Choroid plexus epithelial cell (primary cell): ENCODE measurements at regions not wholly inside any gene's neighbourhood (a gene's known extent, or its start where the extent isn't known, plus 50 kb on each side); places are given as distances from the start of the nearest gene placed in this dataset.

Source experiments
- DNase-seq: peaks from one replicate; pipeline ENCODE4 v3.0.0-alpha.2; 2010; ENCODE audit warnings: low read depth
- H3K4me3 ChIP-seq: 2 replicates; pipeline ENCODE4 v1.5.1; 2011; ENCODE audit warnings: low read depth, mild to moderate bottlenecking, control low read depth, low read length, moderate library complexity
- CTCF ChIP-seq: conservative IDR thresholded peaks from 2 replicates; pipeline ENCODE4 v1.5.1; 2011; ENCODE audit warnings: low read depth, mild to moderate bottlenecking, control low read depth, inconsistent platforms, low read length, moderate library complexity

GRCh38 chr7:96638669-96639068, 71.0 kb downstream of the SEM1 start:
- no peak overlapping the region for H3K4me3 ChIP-seq
- DNase-seq, result no peak
- TF ChIP-seq CTCF, result no peak

- TF ChIP-seq CTCF, result no peak
- DNase-seq, result no peak
- no peak overlapping the region for H3K4me3 ChIP-seq
Measured at GRCh38 chr7:96637522-96637921, 72.1 kb downstream of the SEM1 start.

- H3K4me3 ChIP-seq, result no peak overlapping the region
- DNase-seq, result no peak
- TF ChIP-seq CTCF, result no peak
Measured at GRCh38 chr7:96636979-96637378, 72.7 kb downstream of the SEM1 start.

GRCh38 chr7:96636342-96636860, 73.2 kb downstream of the SEM1 start:
- no peak overlapping the region for H3K4me3 ChIP-seq
- no peak for DNase-seq
- TF ChIP-seq CTCF, result no peak

GRCh38 chr7:96629884-96630283, 79.8 kb downstream of the SEM1 start:
- no peak overlapping the region for H3K4me3 ChIP-seq
- no peak for DNase-seq
- TF ChIP-seq CTCF, result no peak

- DNase-seq, result no peak
- no peak for TF ChIP-seq CTCF
- H3K4me3 ChIP-seq, result no peak overlapping the region
Measured at GRCh38 chr7:96624954-96625353, 84.7 kb downstream of the SEM1 start.

- DNase-seq, result no peak
- H3K4me3 ChIP-seq, result no peak overlapping the region
- no peak for TF ChIP-seq CTCF
Measured at GRCh38 chr7:96621932-96622331, 87.7 kb downstream of the SEM1 start.
